ENCODE measurements at regions not wholly inside any gene's neighbourhood (a gene's known extent, or its start where the extent isn't known, plus 50 kb on each side); places are given as distances from the start of the nearest gene placed in this dataset.

- no peak for DNase-seq (ENCODE audit: low read depth, low spot score)
Observed at GRCh38 chr21:35428937-35429336, 379.8 kb upstream of the RUNX1 start.

- peak; percentile 7 for DNase-seq (ENCODE audit: low read depth, low spot score)
Observed at GRCh38 chr21:35428489-35428888, 379.4 kb upstream of the RUNX1 start.

GRCh38 chr21:35428001-35428320 is 378.9 kb upstream of the RUNX1 start:
- no peak for DNase-seq (ENCODE audit: low read depth, low spot score)

GRCh38 chr21:35427320-35428000 is 378.4 kb upstream of the RUNX1 start:
- no peak for DNase-seq (ENCODE audit: low read depth, low spot score)

- DNase-seq (ENCODE audit: low read depth, low spot score): no peak
Observed at GRCh38 chr21:35426897-35427296, 377.8 kb upstream of the RUNX1 start.

GRCh38 chr21:35426469-35426868 is 377.4 kb upstream of the RUNX1 start:
- DNase-seq (ENCODE audit: low read depth, low spot score): no peak

- no peak for DNase-seq (ENCODE audit: low read depth, low spot score)
Observed at GRCh38 chr21:35424122-35424521, 375.0 kb upstream of the RUNX1 start.

GRCh38 chr21:35423709-35424108 is 374.6 kb upstream of the RUNX1 start:
- no peak for DNase-seq (ENCODE audit: low read depth, low spot score)

GRCh38 chr21:35422011-35422410 is 372.9 kb upstream of the RUNX1 start:
- DNase-seq (ENCODE audit: low read depth, low spot score): no peak

GRCh38 chr21:35421221-35421620 is 372.1 kb upstream of the RUNX1 start:
- DNase-seq (ENCODE audit: low read depth, low spot score): no peak

GRCh38 chr21:35420656-35421055 is 371.6 kb upstream of the RUNX1 start:
- DNase-seq (ENCODE audit: low read depth, low spot score): no peak

GRCh38 chr21:35417762-35418161 is 368.7 kb upstream of the RUNX1 start:
- no peak for DNase-seq (ENCODE audit: low read depth, low spot score)

GRCh38 chr21:35416866-35417489 is 367.9 kb upstream of the RUNX1 start:
- no peak for DNase-seq (ENCODE audit: low read depth, low spot score)

- no peak for DNase-seq (ENCODE audit: low read depth, low spot score)
Observed at GRCh38 chr21:35414507-35415139, 365.5 kb upstream of the RUNX1 start.

- DNase-seq (ENCODE audit: low read depth, low spot score): no peak
Observed at GRCh38 chr21:35414056-35414455, 365.0 kb upstream of the RUNX1 start.

- DNase-seq (ENCODE audit: low read depth, low spot score): no peak
Observed at GRCh38 chr21:35412231-35412630, 363.1 kb upstream of the RUNX1 start.

- DNase-seq (ENCODE audit: low read depth, low spot score): no peak
Observed at GRCh38 chr21:35411434-35411833, 362.3 kb upstream of the RUNX1 start.

- no peak for DNase-seq (ENCODE audit: low read depth, low spot score)
Observed at GRCh38 chr21:35410656-35411055, 361.6 kb upstream of the RUNX1 start.

GRCh38 chr21:35410123-35410522 is 361.0 kb upstream of the RUNX1 start:
- DNase-seq (ENCODE audit: low read depth, low spot score): no peak

GRCh38 chr21:35408401-35408800 is 359.3 kb upstream of the RUNX1 start:
- DNase-seq (ENCODE audit: low read depth, low spot score): no peak

GRCh38 chr21:35406635-35407034 is 357.5 kb upstream of the RUNX1 start:
- no peak for DNase-seq (ENCODE audit: low read depth, low spot score)

- no peak for DNase-seq (ENCODE audit: low read depth, low spot score)
Observed at GRCh38 chr21:35405981-35406380, 356.9 kb upstream of the RUNX1 start.

- no peak for DNase-seq (ENCODE audit: low read depth, low spot score)
Observed at GRCh38 chr21:35404247-35404646, 355.1 kb upstream of the RUNX1 start.
